ENCODE measurements at regions not wholly inside any gene's neighbourhood (a gene's known extent, or its start where the extent isn't known, plus 50 kb on each side); places are given as distances from the start of the nearest gene placed in this dataset.

DNA sequence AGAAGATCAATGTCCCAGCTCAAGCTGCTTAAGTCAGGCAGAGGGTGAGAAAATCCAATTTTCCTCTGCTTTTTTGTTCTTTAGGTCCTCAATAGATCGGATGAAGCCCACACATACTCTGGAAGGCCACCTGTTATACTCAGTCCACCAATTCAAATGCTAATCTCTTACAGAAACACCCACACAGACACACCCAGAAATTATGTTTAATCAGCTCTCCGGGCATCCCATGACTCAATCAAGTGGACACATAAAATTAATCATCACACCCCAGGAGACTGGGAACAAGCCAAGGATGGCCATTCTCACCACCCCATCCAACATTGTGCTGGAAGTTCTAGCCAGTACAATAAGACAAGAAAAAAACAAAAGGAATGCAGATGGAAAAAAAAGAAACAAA, 67.8 kb upstream of the SLC24A5 start:
- Histone ChIP-seq H2BK120ac (replicated peaks; ENCODE audit: low read depth, low read length) (no peak overlapping the region), H2AFZ (ENCODE audit: low read length) (no peak overlapping the region), H3K18ac (ENCODE audit: extremely low read depth, low read length) (no peak overlapping the region), H3K9me3 (ENCODE audit: insufficient read depth in 2 of 2, low read depth in 1 of 2, low read length in 1 of 2) (peaks cover 8 to 11% of the 10 kb centered on the region in 2 experiments), H3K36me3 (ENCODE audit: control insufficient read depth in 2 of 4, insufficient read depth in 4 of 4, low read length in 3 of 4) (no peaks in the 10 kb centered on the region), H4K91ac (replicated peaks; ENCODE audit: insufficient read length, low read length) (no peak overlapping the region), H2BK5ac (ENCODE audit: low read depth, low read length) (no peak overlapping the region), H3K79me1 (ENCODE audit: low read depth, low read length) (no peaks in the 10 kb centered on the region), H3K79me2 (ENCODE audit: control insufficient read depth in 1 of 2, insufficient read depth in 2 of 2, low read length in 2 of 2) (no peaks in the 10 kb centered on the region), H3K14ac (ENCODE audit: insufficient read length) (no peak overlapping the region), H2AK5ac (ENCODE audit: low read depth, low read length) (no peak overlapping the region), H3K4me2 (ENCODE audit: insufficient read depth in 1 of 2, low read depth in 2 of 2, low read length in 2 of 2) (no peak overlapping the region), H4K5ac (ENCODE audit: insufficient read length, low read depth, low read length) (no peak overlapping the region), H3K23me2 (ENCODE audit: low read depth, low read length) (no peaks in the 10 kb centered on the region), H3K4me1 (replicated peaks in 1 of 4; ENCODE audit: control insufficient read depth in 3 of 4, insufficient read depth in 4 of 4, low read length in 3 of 4) (peaks cover 0 to under 1% (median 0%) of the 10 kb centered on the region in 4 experiments; a peak in 2 of 7 replicates), H2BK15ac (ENCODE audit: low read length) (no peak overlapping the region), H3K23ac (ENCODE audit: insufficient read length) (no peak overlapping the region), H3K56ac (replicated peaks; ENCODE audit: insufficient read length, low read depth, low read length) (no peak overlapping the region), H3K9ac (replicated peaks in 1 of 4; ENCODE audit: extremely low read depth in 1 of 4, low read depth in 3 of 4, low read length in 3 of 4) (no peak overlapping the region), H4K8ac (ENCODE audit: extremely low read depth, insufficient read depth, low read length) (no peak overlapping the region), H2BK20ac (ENCODE audit: low read length) (no peak overlapping the region), H2BK12ac (ENCODE audit: low read depth, low read length) (no peak overlapping the region), H3K4ac (replicated peaks; ENCODE audit: insufficient read length, low read depth, low read length) (no peak overlapping the region), H3K27me3 (replicated peaks in 1 of 4; ENCODE audit: control insufficient read depth in 3 of 4, extremely low read depth in 1 of 4, insufficient read depth in 3 of 4, low read length in 3 of 4) (no peaks in the 10 kb centered on the region), H4K20me1 (replicated peaks in 1 of 2; ENCODE audit: control insufficient read depth in 1 of 2, insufficient read depth in 2 of 2, low read length in 2 of 2) (no peaks in the 10 kb centered on the region), H3K4me3 (ENCODE audit: extremely low read depth in 1 of 4, insufficient read depth in 2 of 4, low read depth in 3 of 4, low read length in 4 of 4) (no peak overlapping the region), H3K27ac (ENCODE audit: low read depth, low read length) (no peak overlapping the region)
- 78% methylated on average over 2 of the region's 2 CpGs; no CpG with 5 or more reads in 1 of the 2 experiments for WGBS, 2 experiments (ENCODE audit: extremely low coverage in 1 of 2, insufficient coverage in 1 of 2, insufficient read length in 1 of 2, insufficient replicate concordance in 2 of 2, low coverage in 1 of 2, low lambda C conversion rate in 2 of 2, missing lambda C conversion rate in 1 of 2)
- no peak for FAIRE-seq
- ChIA-PET CTCF (ENCODE audit: partially characterized antibody) (no interaction called here), POLR2A (ENCODE audit: partially characterized antibody) (no interaction called here)
- no peak for DNase-seq (ENCODE audit: low read depth in 1 of 2, low spot score in 2 of 2)
- TF ChIP-seq RAD21 (IDR thresholded peaks at IDR 0.05 in 1 of 2, conservative IDR thresholded peaks at IDR 0.05 in 1 of 2; ENCODE audit: low read depth in 2 of 2, low read length in 2 of 2) (no peak), CEBPB (IDR thresholded peaks at IDR 0.05; ENCODE audit: low read depth, low read length) (no peak), EGR1 (IDR thresholded peaks at IDR 0.05; ENCODE audit: borderline replicate concordance, low read depth, low read length) (no peak), USF2 (IDR thresholded peaks at IDR 0.05; ENCODE audit: low read length) (no peak), SIN3A (conservative IDR thresholded peaks at IDR 0.05 in 1 of 2, IDR thresholded peaks at IDR 0.05 in 1 of 2; ENCODE audit: low read depth in 1 of 2, low read length in 2 of 2) (no peak), RXRA (IDR thresholded peaks at IDR 0.05; ENCODE audit: insufficient read depth, low read depth, low read length) (no peak), CREB1 (IDR thresholded peaks at IDR 0.05) (no peak), ASH2L (IDR thresholded peaks at IDR 0.05; ENCODE audit: low read length) (no peak), ATF3 (IDR thresholded peaks at IDR 0.05; ENCODE audit: insufficient read depth, low read depth, low read length) (no peak), ATF2 (IDR thresholded peaks at IDR 0.05; ENCODE audit: low read length) (no peak), JUND (IDR thresholded peaks at IDR 0.05; ENCODE audit: low read length) (no peak)
